ENCODE measurements at regions not wholly inside any gene's neighbourhood (a gene's known extent, or its start where the extent isn't known, plus 50 kb on each side); places are given as distances from the start of the nearest gene placed in this dataset.

GRCh38 chr21:24175106-24175505, 1432.2 kb downstream of the MRPL39 start:
- H2AFZ ChIP-seq (ENCODE audit: low read length): no peak overlapping the region
- no peaks in the 10 kb centered on the region for H3K4me1 ChIP-seq (ENCODE audit: low read length)
- no peaks in the 10 kb centered on the region for H3K9me3 ChIP-seq (replicated peaks; ENCODE audit: insufficient read depth, low read length)
- no peak overlapping the region for H3K27ac ChIP-seq (ENCODE audit: low read length)
- H3K9me2 ChIP-seq (replicated peaks; ENCODE audit: insufficient read depth, low read length): no peaks in the 10 kb centered on the region
- no peak overlapping the region for H3K9ac ChIP-seq (ENCODE audit: low read length)
- no peaks in the 10 kb centered on the region for H3K79me2 ChIP-seq (ENCODE audit: low read length)
- H3K4me2 ChIP-seq (ENCODE audit: low read depth, low read length): no peak overlapping the region
- H3F3A ChIP-seq (ENCODE audit: insufficient read depth, low read length): no peaks in the 10 kb centered on the region
- DNase-seq: no peak
- H4K20me1 ChIP-seq (ENCODE audit: insufficient read depth, low read length): no peaks in the 10 kb centered on the region
- no peaks in the 10 kb centered on the region for H3K27me3 ChIP-seq (replicated peaks; ENCODE audit: insufficient read depth, low read length)
- no peaks in the 10 kb centered on the region for H3K36me3 ChIP-seq (replicated peaks; ENCODE audit: insufficient read depth, low read length)
- TF ChIP-seq CTCF (IDR thresholded peaks at IDR 0.05; ENCODE audit: low read length): no peak
- no peak for TF ChIP-seq EZH2 (optimal IDR thresholded peaks at IDR 0.05; ENCODE audit: low read depth, low read length)
- TF ChIP-seq EZH2phosphoT487 (IDR thresholded peaks at IDR 0.05; ENCODE audit: low read length): no peak
- no peak overlapping the region for H3K4me3 ChIP-seq (ENCODE audit: low read length)

GRCh38 chr21:24171736-24172135, 1435.5 kb downstream of the MRPL39 start:
- H3K4me3 ChIP-seq (ENCODE audit: low read length): no peak overlapping the region
- no peak overlapping the region for H2AFZ ChIP-seq (ENCODE audit: low read length)
- no peaks in the 10 kb centered on the region for H3K9me2 ChIP-seq (replicated peaks; ENCODE audit: insufficient read depth, low read length)
- DNase-seq: no peak
- H3K79me2 ChIP-seq (ENCODE audit: low read length): no peaks in the 10 kb centered on the region
- H3K9ac ChIP-seq (ENCODE audit: low read length): no peak overlapping the region
- H3K27me3 ChIP-seq (replicated peaks; ENCODE audit: insufficient read depth, low read length): no peaks in the 10 kb centered on the region
- H3K36me3 ChIP-seq (replicated peaks; ENCODE audit: insufficient read depth, low read length): no peaks in the 10 kb centered on the region
- H3K27ac ChIP-seq (ENCODE audit: low read length): no peak overlapping the region
- H3K4me2 ChIP-seq (ENCODE audit: low read depth, low read length): no peak overlapping the region
- H3K9me3 ChIP-seq (replicated peaks; ENCODE audit: insufficient read depth, low read length): no peaks in the 10 kb centered on the region
- no peaks in the 10 kb centered on the region for H3K4me1 ChIP-seq (ENCODE audit: low read length)
- H3F3A ChIP-seq (ENCODE audit: insufficient read depth, low read length): no peaks in the 10 kb centered on the region
- H4K20me1 ChIP-seq (ENCODE audit: insufficient read depth, low read length): no peaks in the 10 kb centered on the region
- TF ChIP-seq EZH2 (optimal IDR thresholded peaks at IDR 0.05; ENCODE audit: low read depth, low read length) (no peak), EZH2phosphoT487 (IDR thresholded peaks at IDR 0.05; ENCODE audit: low read length) (no peak), CTCF (IDR thresholded peaks at IDR 0.05; ENCODE audit: low read length) (no peak)

- TF ChIP-seq CTCF (IDR thresholded peaks at IDR 0.05; ENCODE audit: low read length) (no peak), EZH2phosphoT487 (IDR thresholded peaks at IDR 0.05; ENCODE audit: low read length) (no peak), EZH2 (optimal IDR thresholded peaks at IDR 0.05; ENCODE audit: low read depth, low read length) (no peak)
- H3K9me2 ChIP-seq (replicated peaks; ENCODE audit: insufficient read depth, low read length): no peaks in the 10 kb centered on the region
- H3F3A ChIP-seq (ENCODE audit: insufficient read depth, low read length): no peaks in the 10 kb centered on the region
- no peaks in the 10 kb centered on the region for H4K20me1 ChIP-seq (ENCODE audit: insufficient read depth, low read length)
- H3K4me1 ChIP-seq (ENCODE audit: low read length): no peaks in the 10 kb centered on the region
- no peak overlapping the region for H3K27ac ChIP-seq (ENCODE audit: low read length)
- no peak overlapping the region for H2AFZ ChIP-seq (ENCODE audit: low read length)
- no peak overlapping the region for H3K4me2 ChIP-seq (ENCODE audit: low read depth, low read length)
- no peaks in the 10 kb centered on the region for H3K79me2 ChIP-seq (ENCODE audit: low read length)
- no peak overlapping the region for H3K4me3 ChIP-seq (ENCODE audit: low read length)
- H3K36me3 ChIP-seq (replicated peaks; ENCODE audit: insufficient read depth, low read length): no peaks in the 10 kb centered on the region
- no peak for DNase-seq
- H3K9ac ChIP-seq (ENCODE audit: low read length): no peak overlapping the region
- H3K27me3 ChIP-seq (replicated peaks; ENCODE audit: insufficient read depth, low read length): no peaks in the 10 kb centered on the region
- H3K9me3 ChIP-seq (replicated peaks; ENCODE audit: insufficient read depth, low read length): no peaks in the 10 kb centered on the region
Measured at GRCh38 chr21:24163539-24163938, 1443.7 kb downstream of the MRPL39 start.
